Cardiac muscle cell (in vitro differentiated cells and primary cell): ENCODE measurements at regions not wholly inside any gene's neighbourhood (a gene's known extent, or its start where the extent isn't known, plus 50 kb on each side); places are given as distances from the start of the nearest gene placed in this dataset.
"Not testable (repeated sequence)": the region's sequence is repeated elsewhere in the genome, so short reads cannot be mapped to it uniquely, and the experiment has no call there.

Experiments
- DNase-seq, 2 donors: peaks; one replicate each; pipeline versions ENCODE4 v3.0.0 to v3.0.0-alpha.2; 2010 to 2017; ENCODE audit warnings: low read depth in 1 of 2, low spot score in 1 of 2
- H3K27ac ChIP-seq: fragments of 200-600 bp; sonication (generic); 2 replicates; pipeline ENCODE4 v1.5.1; 2016
- H3K27me3 ChIP-seq: fragments of 200-600 bp; sonication (generic); 2 replicates; pipeline ENCODE4 v1.6.0; 2016; ENCODE audit warnings: control low read depth
- H3K36me3 ChIP-seq: fragments of 200-600 bp; sonication (generic); 2 replicates; pipeline ENCODE4 v1.5.1; 2016; ENCODE audit warnings: control low read depth
- H3K4me1 ChIP-seq: fragments of 200-600 bp; sonication (generic); 2 replicates; pipeline ENCODE4 v1.8.1; 2017; ENCODE audit warnings: low read depth, mild to moderate bottlenecking, mixed run types
- H3K4me3 ChIP-seq: fragments of 200-600 bp; sonication (generic); 2 replicates; pipeline ENCODE4 v1.5.1; 2016; ENCODE audit warnings: mild to moderate bottlenecking
- H3K9me3 ChIP-seq: fragments of 200-600 bp; sonication (generic); 2 replicates; pipeline ENCODE4 v1.5.1; 2017; ENCODE audit warnings: low read depth, mild to moderate bottlenecking, control low read depth
- TF ChIP-seq, protein P1 (sequence below): IDR thresholded peaks from 2 replicates; pipeline ENCODE4 v1.5.1; 2012; ENCODE audit warnings: low read depth, mild to moderate bottlenecking, low read length

DNA sequence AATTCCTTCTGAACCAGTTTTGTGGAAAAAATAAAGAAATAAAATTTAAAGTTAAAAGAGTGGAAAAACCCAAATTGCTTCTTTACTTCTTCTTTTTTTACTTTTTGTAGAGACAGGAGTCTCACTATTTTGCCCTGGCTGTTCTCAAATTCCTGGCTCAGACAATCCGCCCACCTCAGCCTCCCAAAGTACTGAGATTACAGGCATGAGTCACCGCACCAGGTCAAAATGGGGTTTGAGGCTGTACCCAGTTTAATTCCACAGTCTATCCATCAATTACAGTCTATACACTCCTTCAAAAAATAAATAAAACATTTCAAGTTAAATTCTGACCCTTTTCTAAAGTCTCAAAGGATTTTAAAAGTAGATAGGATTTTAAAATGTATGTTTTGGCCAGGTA is 120.3 kb downstream of the FAM161A start:
- Histone ChIP-seq H3K27ac (no peak overlapping the region), H3K27me3 (no peaks in the 10 kb centered on the region), H3K9me3 (no peaks in the 10 kb centered on the region), H3K4me1 (no peaks in the 10 kb centered on the region), H3K36me3 (no peaks in the 10 kb centered on the region), H3K4me3 (no peak overlapping the region)
- peak in 1 of 2 donors; percentile 26 for DNase-seq
- TF ChIP-seq, protein P1, sequence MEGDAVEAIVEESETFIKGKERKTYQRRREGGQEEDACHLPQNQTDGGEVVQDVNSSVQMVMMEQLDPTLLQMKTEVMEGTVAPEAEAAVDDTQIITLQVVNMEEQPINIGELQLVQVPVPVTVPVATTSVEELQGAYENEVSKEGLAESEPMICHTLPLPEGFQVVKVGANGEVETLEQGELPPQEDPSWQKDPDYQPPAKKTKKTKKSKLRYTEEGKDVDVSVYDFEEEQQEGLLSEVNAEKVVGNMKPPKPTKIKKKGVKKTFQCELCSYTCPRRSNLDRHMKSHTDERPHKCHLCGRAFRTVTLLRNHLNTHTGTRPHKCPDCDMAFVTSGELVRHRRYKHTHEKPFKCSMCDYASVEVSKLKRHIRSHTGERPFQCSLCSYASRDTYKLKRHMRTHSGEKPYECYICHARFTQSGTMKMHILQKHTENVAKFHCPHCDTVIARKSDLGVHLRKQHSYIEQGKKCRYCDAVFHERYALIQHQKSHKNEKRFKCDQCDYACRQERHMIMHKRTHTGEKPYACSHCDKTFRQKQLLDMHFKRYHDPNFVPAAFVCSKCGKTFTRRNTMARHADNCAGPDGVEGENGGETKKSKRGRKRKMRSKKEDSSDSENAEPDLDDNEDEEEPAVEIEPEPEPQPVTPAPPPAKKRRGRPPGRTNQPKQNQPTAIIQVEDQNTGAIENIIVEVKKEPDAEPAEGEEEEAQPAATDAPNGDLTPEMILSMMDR: no peak

DNA sequence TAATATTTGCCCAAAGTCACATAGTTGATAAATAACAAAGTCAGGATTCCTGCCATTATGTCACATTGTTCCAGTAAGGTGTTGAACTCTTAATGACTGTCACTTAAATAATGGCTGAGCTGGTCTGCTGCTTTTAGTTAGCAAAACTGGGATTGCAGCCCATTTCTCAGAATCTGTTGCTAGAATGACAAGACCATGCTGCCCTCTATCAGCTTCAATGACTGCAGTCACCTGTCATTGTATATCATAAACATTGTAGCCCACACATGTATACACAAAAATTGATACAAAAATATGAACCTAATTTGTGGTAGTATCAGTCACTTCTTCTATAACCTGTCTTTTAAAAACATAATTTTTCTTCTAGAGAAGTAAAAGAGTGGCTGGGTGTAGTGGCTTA is 121.1 kb downstream of the FAM161A start:
- H3K27me3 ChIP-seq: no peaks in the 10 kb centered on the region
- H3K4me3 ChIP-seq: no peak overlapping the region
- no peak for DNase-seq
- H3K9me3 ChIP-seq: no peaks in the 10 kb centered on the region
- TF ChIP-seq, protein P1: no peak
- H3K36me3 ChIP-seq: no peaks in the 10 kb centered on the region
- H3K27ac ChIP-seq: no peak overlapping the region
- H3K4me1 ChIP-seq: no peaks in the 10 kb centered on the region

DNA sequence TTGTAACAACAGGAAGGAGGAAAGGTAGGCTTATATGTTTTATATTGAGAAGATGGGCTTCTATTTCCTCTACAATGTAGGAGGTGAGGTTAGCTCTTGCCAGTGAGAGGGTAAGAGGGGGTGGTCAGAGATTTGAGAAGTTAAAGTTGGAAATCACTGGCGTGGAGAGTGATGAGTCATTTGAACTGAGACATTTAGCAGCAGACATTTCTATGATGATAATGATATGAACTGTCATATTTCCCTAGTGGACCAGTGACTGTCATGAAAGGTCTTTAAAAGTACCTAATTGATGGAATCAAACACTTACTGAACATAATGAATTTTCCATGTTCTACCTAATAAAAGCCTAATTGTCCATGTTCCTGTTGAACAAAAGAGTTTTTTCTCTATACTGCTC is 126.1 kb downstream of the FAM161A start:
- Histone ChIP-seq H3K27ac (no peak overlapping the region), H3K36me3 (no peaks in the 10 kb centered on the region), H3K4me1 (no peaks in the 10 kb centered on the region), H3K4me3 (no peak overlapping the region), H3K27me3 (no peaks in the 10 kb centered on the region), H3K9me3 (no peaks in the 10 kb centered on the region)
- DNase-seq: peak in 1 of 2 donors; percentile 15
- TF ChIP-seq, protein P1: no peak

DNA sequence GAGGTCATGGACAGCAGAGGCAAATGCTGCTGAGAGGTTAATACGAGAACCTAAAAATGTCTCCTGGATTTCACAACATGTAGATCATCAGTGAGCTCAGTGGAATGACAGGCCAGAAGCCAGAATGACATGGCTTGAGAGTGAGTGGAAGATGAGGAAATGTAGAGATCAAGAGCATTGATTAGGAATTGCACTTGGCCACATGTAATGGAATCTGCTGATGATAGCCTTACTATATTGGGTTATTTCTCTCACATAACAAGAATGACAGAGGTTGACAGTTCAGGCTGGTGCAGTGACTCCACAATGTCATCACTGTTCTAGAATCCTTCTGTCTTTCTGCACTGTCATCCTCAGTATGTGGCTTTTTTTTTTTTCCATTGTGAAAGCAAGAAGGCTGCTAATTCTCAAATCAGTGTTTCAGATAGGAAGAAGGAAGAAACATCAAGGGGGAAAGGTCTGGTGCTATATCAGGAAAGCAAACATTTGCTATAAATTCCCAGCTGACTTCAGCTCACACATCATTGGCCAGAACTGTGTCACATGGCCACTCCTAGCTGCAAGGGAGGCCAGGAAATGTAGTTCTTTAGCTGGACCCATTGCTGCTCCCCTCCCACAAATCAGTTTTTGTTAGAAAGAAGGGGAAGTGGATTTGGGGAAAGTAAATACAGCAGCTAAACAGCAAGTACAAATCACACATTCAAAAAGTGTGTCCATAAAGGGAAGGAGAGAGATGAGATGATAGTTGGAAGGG is 127.2 kb downstream of the FAM161A start:
- DNase-seq: no peak
- Histone ChIP-seq H3K27ac (no peak overlapping the region), H3K4me3 (no peak overlapping the region), H3K9me3 (no peaks in the 10 kb centered on the region), H3K4me1 (no peaks in the 10 kb centered on the region), H3K36me3 (no peaks in the 10 kb centered on the region), H3K27me3 (no peaks in the 10 kb centered on the region)
- TF ChIP-seq, protein P1: no peak

DNA sequence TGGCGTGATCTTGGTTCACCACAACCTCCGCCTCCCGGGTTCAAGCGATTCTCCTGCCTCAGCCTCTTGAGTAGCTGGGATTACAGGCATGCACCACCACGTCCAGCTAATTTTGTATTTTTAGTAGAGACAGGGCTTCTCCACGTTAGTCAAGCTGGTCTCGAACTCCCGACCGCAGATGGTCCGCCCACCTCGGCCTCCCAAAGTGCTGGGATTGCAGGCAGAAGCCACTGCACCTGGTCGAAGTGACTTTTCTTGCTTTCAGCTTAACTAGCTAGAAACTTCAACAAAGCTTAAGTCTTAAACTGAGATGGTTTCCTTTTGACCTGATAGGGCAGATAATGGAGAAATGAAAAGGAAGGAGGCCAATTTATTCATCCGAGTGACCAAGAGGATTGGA is 130.5 kb downstream of the FAM161A start:
- H3K27ac ChIP-seq, H3K9me3 ChIP-seq, DNase-seq, H3K27me3 ChIP-seq, H3K4me1 ChIP-seq, H3K4me3 ChIP-seq, H3K36me3 ChIP-seq: not testable (repeated sequence)

DNA sequence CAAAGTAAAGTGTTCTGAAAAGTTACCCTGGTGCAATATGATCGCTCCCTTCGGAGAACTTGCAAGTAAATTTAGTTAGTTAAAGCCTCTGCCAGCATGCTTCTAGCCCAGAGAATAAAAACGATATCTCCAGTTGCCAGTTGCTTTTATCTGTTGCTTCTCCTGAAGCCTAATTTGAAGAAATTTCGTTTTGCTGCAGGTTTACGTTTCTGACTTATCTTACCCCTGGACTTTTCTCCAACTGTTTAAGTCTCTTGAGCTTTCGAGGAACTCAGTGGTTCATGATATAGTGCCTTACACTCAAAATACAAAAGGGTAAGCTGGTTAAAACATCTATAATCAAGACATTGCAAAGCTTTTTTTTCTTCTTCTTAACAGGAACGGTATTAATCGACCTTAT is 131.1 kb downstream of the FAM161A start:
- H3K4me1 ChIP-seq: no peaks in the 10 kb centered on the region
- H3K4me3 ChIP-seq: no peak overlapping the region
- H3K9me3 ChIP-seq: no peaks in the 10 kb centered on the region
- H3K27ac ChIP-seq: no peak overlapping the region
- DNase-seq: no peak
- no peaks in the 10 kb centered on the region for H3K36me3 ChIP-seq
- H3K27me3 ChIP-seq: no peaks in the 10 kb centered on the region
- TF ChIP-seq, protein P1: no peak
